Karpas-422 (cell line): ENCODE measurements at regions not wholly inside any gene's neighbourhood (a gene's known extent, or its start where the extent isn't known, plus 50 kb on each side); places are given as distances from the start of the nearest gene placed in this dataset.

Source experiments
- DNase-seq: peaks from one replicate; pipeline ENCODE4 v3.0.0-alpha.2; 2015
- H2AFZ ChIP-seq: fragments of 200-600 bp; sonication (generic); 2 replicates; pipeline ENCODE4 v1.6.1; 2014; ENCODE audit warnings: antibody characterized with exemption, low read length, mixed read lengths
- H3K27ac ChIP-seq: fragments of 200-600 bp; sonication (generic); 2 replicates; pipeline ENCODE4 v1.5.1; 2014; ENCODE audit warnings: mild to moderate bottlenecking, low read length, moderate library complexity
- H3K27me3 ChIP-seq: fragments of 200-600 bp; sonication (generic); 2 replicates; pipeline ENCODE4 v1.6.1; 2014; ENCODE audit warnings: low read length, mixed read lengths
- H3K36me3 ChIP-seq: fragments of 200-600 bp; sonication (generic); 2 replicates; pipeline ENCODE4 v1.6.1; 2014; ENCODE audit warnings: low read length, mixed read lengths; ENCODE audit not compliant: insufficient read depth
- H3K4me1 ChIP-seq: fragments of 200-600 bp; sonication (generic); 2 replicates; pipeline ENCODE4 v1.6.1; 2014; ENCODE audit warnings: mild to moderate bottlenecking, low read length, mixed read lengths
- H3K4me2 ChIP-seq: fragments of 200-600 bp; sonication (generic); 2 replicates; pipeline ENCODE4 v1.6.1; 2014; ENCODE audit warnings: low read length, low read depth, mild to moderate bottlenecking; ENCODE audit not compliant: poor library complexity, severe bottlenecking
- H3K4me3 ChIP-seq: fragments of 200-600 bp; sonication (generic); 2 replicates; pipeline ENCODE4 v1.5.1; 2014; ENCODE audit warnings: mild to moderate bottlenecking, antibody characterized with exemption, low read length, mixed read lengths
- H3K79me2 ChIP-seq: fragments of 200-600 bp; sonication (generic); 2 replicates; pipeline ENCODE4 v1.6.1; 2014; ENCODE audit warnings: mild to moderate bottlenecking, low read length, mixed read lengths
- H3K9ac ChIP-seq: fragments of 200-600 bp; sonication (generic); 2 replicates; pipeline ENCODE4 v1.6.0; 2014; ENCODE audit warnings: low read length
- H3K9me2 ChIP-seq: fragments of 200-600 bp; sonication (generic), shearing (Covaris generic); replicated peaks from 2 replicates; pipeline ENCODE4 v1.6.0; 2014; ENCODE audit warnings: mild to moderate bottlenecking, low read length, moderate library complexity; ENCODE audit not compliant: insufficient read depth
- H3K9me3 ChIP-seq: fragments of 300-700, 200-600 bp; sonication (generic); 2 replicates; pipeline ENCODE4 v1.6.1; 2014; ENCODE audit warnings: low read length, mixed read lengths
- H4K20me1 ChIP-seq: fragments of 200-600 bp; sonication (generic); 2 replicates; pipeline ENCODE4 v1.6.1; 2014; ENCODE audit warnings: mild to moderate bottlenecking, antibody characterized with exemption, low read length, low read depth; ENCODE audit not compliant: insufficient read depth

DNA sequence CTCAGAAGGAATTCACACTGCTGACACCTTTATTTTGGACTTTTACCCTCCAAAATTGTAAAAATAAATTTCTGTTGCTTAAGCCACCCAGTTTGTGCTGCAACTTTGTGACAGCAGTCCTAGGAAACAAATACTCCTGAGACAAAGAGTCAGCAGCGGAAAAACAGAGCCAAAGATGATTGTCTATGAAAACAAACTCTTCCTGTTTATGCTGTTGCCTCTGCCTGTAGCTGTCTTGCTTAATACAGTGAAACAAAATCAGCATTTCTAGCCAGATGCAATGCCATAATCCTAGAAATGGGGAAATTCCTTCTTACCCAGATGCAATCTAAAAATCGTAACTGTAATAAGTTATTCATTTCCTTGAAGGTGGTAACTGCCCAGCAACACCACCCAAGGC is 387.5 kb upstream of the ATP11B start:
- H3K9ac ChIP-seq, result no peak overlapping the region
- H3K9me3 ChIP-seq, result no peaks in the 10 kb centered on the region
- no peak for DNase-seq
- H3K79me2 ChIP-seq, result no peaks in the 10 kb centered on the region
- H3K27ac ChIP-seq, result no peak overlapping the region
- H3K4me1 ChIP-seq, result peaks cover 8% of the 10 kb centered on the region
- H3K9me2 ChIP-seq, result no peaks in the 10 kb centered on the region
- no peak overlapping the region for H3K4me3 ChIP-seq
- H3K27me3 ChIP-seq, result no peaks in the 10 kb centered on the region
- no peaks in the 10 kb centered on the region for H3K36me3 ChIP-seq
- H4K20me1 ChIP-seq, result no peaks in the 10 kb centered on the region
- H3K4me2 ChIP-seq, result no peak overlapping the region
- no peak overlapping the region for H2AFZ ChIP-seq

DNA sequence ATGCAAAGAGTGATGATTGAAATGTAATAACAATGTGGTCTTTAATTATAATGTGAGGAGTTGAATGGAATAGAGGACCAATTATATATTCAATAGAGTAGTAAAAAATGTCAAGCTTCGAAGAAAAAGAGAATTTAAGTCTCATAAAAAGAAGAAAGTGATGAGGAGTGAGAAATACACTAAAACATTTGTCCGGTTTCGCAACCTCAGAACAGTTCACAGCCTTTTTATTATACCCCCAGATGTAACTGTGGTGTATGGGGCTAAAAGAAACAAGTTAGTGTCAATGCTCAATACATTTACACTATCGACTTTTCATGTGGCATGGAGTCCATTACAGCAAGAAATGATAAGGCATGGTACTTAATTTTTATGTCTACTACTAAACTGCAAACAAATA is 386.5 kb upstream of the ATP11B start:
- no peak for DNase-seq
- peaks cover 10% of the 10 kb centered on the region for H3K4me1 ChIP-seq
- H3K27me3 ChIP-seq, result no peaks in the 10 kb centered on the region
- H3K79me2 ChIP-seq, result no peaks in the 10 kb centered on the region
- H2AFZ ChIP-seq, result no peak overlapping the region
- no peaks in the 10 kb centered on the region for H3K9me2 ChIP-seq
- H3K9ac ChIP-seq, result no peak overlapping the region
- H3K36me3 ChIP-seq, result no peaks in the 10 kb centered on the region
- no peaks in the 10 kb centered on the region for H3K9me3 ChIP-seq
- H3K4me3 ChIP-seq, result no peak overlapping the region
- no peak overlapping the region for H3K4me2 ChIP-seq
- no peaks in the 10 kb centered on the region for H4K20me1 ChIP-seq
- no peak overlapping the region for H3K27ac ChIP-seq

DNA sequence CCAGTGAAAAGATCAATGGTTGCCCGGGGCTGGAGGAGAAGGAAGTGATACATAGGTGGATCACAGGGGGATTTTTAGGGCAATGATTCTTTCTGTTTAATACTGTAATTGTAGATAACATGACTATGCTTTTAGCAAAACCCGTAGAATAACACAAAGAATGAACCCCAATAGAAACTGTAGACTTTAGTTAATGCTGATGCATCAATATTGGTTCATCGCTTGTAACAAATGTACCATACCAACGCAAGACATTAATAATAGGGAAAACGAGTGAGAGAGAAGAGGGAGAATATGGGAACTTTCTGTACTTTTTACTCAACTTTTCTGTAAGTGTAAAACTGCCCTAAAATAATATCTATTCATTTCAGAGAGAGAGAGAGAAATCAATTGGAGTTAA is 383.3 kb upstream of the ATP11B start:
- peaks cover 40% of the 10 kb centered on the region for H3K4me1 ChIP-seq
- H3K36me3 ChIP-seq, result no peaks in the 10 kb centered on the region
- H3K9me3 ChIP-seq, result no peaks in the 10 kb centered on the region
- no peak for DNase-seq
- H3K9ac ChIP-seq, result no peak overlapping the region
- no peaks in the 10 kb centered on the region for H3K9me2 ChIP-seq
- no peak overlapping the region for H3K4me3 ChIP-seq
- no peaks in the 10 kb centered on the region for H3K27me3 ChIP-seq
- no peak overlapping the region for H3K27ac ChIP-seq
- H3K4me2 ChIP-seq, result no peak overlapping the region
- no peaks in the 10 kb centered on the region for H3K79me2 ChIP-seq
- H4K20me1 ChIP-seq, result no peaks in the 10 kb centered on the region
- no peak overlapping the region for H2AFZ ChIP-seq

DNA sequence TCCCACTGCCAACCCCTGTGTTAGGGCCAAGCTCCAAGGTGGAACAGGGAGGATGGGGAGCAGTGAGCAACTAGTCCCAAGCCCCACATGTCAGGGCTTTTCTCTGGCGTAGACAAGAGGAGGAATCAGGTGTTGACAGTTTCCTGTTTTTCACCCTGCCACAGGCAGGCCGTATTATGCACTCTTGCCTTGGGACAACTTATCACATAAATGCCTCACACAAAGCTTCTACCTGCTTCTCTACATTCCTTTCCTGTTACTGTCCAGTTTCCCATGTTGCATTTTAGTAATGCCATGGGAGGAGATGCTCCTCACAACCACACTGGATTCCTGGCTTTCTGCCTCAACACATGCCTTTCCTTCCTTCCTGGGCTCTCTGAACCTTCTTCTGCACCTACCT is 381.2 kb upstream of the ATP11B start:
- Histone ChIP-seq H3K79me2 (no peaks in the 10 kb centered on the region), H2AFZ (no peak overlapping the region), H3K4me1 (peaks cover 40% of the 10 kb centered on the region), H3K4me2 (no peak overlapping the region), H3K27me3 (no peaks in the 10 kb centered on the region), H3K27ac (no peak overlapping the region), H3K9me3 (no peaks in the 10 kb centered on the region), H3K9me2 (no peaks in the 10 kb centered on the region), H4K20me1 (no peaks in the 10 kb centered on the region), H3K9ac (no peak overlapping the region), H3K36me3 (no peaks in the 10 kb centered on the region), H3K4me3 (no peak overlapping the region)
- DNase-seq, result no peak

DNA sequence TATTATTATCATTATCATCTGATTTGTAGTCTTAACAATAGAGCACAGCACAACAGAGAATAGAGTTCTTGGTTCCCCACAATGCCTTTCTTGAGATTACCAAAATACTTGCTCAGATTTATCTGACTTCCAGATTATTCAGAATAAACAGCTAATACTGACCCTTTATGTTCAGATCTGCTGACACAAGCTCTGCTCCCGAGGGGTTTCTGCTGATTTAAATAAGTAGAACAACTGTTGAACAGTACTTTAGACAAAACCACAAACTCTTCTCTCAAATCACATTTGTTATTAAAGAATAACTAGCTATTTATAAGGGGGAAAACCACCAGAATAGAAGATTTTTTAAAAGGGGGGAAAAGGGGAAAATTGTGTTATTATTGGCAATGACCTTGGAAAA is 380.2 kb upstream of the ATP11B start:
- H3K4me2 ChIP-seq, result peak overlapping the region; percentile 61
- no peaks in the 10 kb centered on the region for H3K79me2 ChIP-seq
- no peaks in the 10 kb centered on the region for H3K36me3 ChIP-seq
- H2AFZ ChIP-seq, result no peak overlapping the region
- H3K9me3 ChIP-seq, result no peaks in the 10 kb centered on the region
- peak; percentile 53 for DNase-seq
- H3K27me3 ChIP-seq, result no peaks in the 10 kb centered on the region
- H4K20me1 ChIP-seq, result no peaks in the 10 kb centered on the region
- H3K9me2 ChIP-seq, result no peaks in the 10 kb centered on the region
- H3K9ac ChIP-seq, result no peak overlapping the region
- H3K27ac ChIP-seq, result peak overlapping the region; percentile 55
- no peak overlapping the region for H3K4me3 ChIP-seq
- peaks cover 40% of the 10 kb centered on the region for H3K4me1 ChIP-seq

DNA sequence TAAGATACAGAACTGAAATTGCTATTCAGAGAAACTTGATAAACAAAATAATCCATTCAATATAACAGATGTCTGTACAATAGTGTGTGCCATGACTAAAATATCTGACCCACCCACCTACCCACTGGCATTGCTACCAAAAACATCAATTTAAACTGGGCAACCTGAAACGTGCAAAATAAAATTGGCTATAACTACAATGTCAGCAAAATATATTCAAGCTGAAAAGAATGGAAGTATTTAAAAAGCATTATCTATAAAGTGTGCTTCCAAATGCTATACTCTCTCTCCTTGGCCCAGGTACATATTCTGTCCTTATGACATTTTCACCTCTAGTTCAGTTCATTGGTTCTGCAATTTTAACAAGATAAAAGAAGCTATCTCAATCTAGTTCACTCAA is 379.6 kb upstream of the ATP11B start:
- Histone ChIP-seq H3K9me3 (no peaks in the 10 kb centered on the region), H3K4me3 (no peak overlapping the region), H3K9ac (no peak overlapping the region), H4K20me1 (no peaks in the 10 kb centered on the region), H3K9me2 (no peaks in the 10 kb centered on the region), H3K36me3 (no peaks in the 10 kb centered on the region), H2AFZ (0 out of 2 replicates have a peak overlapping the region, but pooled peaks have one; percentile 27), H3K4me2 (peak overlapping the region; percentile 61), H3K27ac (peak overlapping the region; percentile 55), H3K79me2 (no peaks in the 10 kb centered on the region), H3K27me3 (no peaks in the 10 kb centered on the region), H3K4me1 (peaks cover 40% of the 10 kb centered on the region)
- DNase-seq, result no peak

DNA sequence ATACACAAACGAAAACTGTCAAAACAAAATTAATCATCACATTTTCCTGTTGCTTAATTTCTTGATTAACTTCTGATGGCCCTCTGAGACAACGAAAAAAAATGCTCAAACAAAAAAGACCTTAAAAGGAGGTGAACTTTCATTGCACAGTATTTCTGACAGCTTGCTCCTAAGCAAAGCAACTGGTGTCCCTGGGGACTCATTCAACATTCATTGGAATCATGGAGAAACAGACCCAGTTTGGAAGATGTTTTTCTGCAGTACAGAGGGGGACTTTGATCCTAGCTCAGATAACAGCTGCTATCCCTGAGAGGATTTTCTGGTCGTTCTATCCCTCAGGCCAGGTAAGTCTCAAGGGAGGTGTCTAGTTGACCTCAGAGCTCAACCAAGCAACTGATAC is 378.7 kb upstream of the ATP11B start:
- H3K27me3 ChIP-seq, result no peaks in the 10 kb centered on the region
- H3K9ac ChIP-seq, result no peak overlapping the region
- no peaks in the 10 kb centered on the region for H3K9me2 ChIP-seq
- H3K27ac ChIP-seq, result no peak overlapping the region
- H2AFZ ChIP-seq, result no peak overlapping the region
- no peaks in the 10 kb centered on the region for H3K9me3 ChIP-seq
- no peak overlapping the region for H3K4me3 ChIP-seq
- H4K20me1 ChIP-seq, result no peaks in the 10 kb centered on the region
- no peak overlapping the region for H3K4me2 ChIP-seq
- DNase-seq, result no peak
- H3K79me2 ChIP-seq, result no peaks in the 10 kb centered on the region
- H3K4me1 ChIP-seq, result peaks cover 46% of the 10 kb centered on the region
- H3K36me3 ChIP-seq, result no peaks in the 10 kb centered on the region

DNA sequence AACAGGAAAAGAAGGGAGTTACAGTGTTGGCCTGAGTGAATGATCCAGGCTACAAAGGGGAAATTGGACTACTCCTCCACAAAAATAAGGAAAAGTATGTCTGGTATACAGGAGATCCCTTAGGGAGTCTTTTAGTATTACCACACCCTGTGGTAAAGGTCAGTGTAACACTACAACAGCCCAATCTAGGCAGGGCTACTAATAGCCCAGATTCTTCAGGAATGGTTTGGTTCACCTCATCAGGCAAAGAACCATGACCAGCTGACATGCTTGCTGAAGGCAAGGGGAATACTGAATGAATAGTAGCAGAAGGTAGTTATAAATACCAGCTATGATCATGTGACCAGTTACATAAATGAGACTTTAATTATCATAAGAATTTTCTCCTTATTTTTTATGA is 372.6 kb upstream of the ATP11B start:
- Histone ChIP-seq H3K4me1 (peaks cover 19% of the 10 kb centered on the region), H3K4me3 (no peak overlapping the region), H3K4me2 (no peak overlapping the region)

DNA sequence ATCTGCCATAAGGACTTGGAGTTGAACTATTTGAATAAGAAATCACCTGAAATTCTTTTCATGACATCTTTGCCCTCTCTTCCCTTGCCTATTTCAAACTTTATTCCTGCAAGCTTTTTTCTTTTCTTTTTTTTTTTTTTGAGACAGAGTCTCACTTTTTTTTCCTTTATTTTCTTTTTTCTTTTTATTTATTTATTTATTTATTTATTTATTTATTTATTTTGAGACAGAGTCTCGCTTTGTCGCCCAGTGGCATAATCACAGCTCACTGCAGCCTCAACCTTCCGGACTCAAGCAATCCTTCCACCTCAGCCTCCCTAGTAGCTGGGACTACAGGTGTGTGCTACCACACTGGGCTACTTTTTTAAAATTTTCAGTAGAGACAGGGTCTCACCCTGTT is 369.3 kb upstream of the ATP11B start:
- Histone ChIP-seq H2AFZ (no peak overlapping the region), H3K9me3 (no peaks in the 10 kb centered on the region), H3K27me3 (no peaks in the 10 kb centered on the region), H3K79me2 (no peaks in the 10 kb centered on the region), H3K9me2 (no peaks in the 10 kb centered on the region), H3K4me3 (no peak overlapping the region), H3K9ac (no peak overlapping the region), H3K36me3 (no peaks in the 10 kb centered on the region), H4K20me1 (no peaks in the 10 kb centered on the region), H3K27ac (no peak overlapping the region), H3K4me2 (no peak overlapping the region), H3K4me1 (peaks cover 17% of the 10 kb centered on the region)
- DNase-seq, result no peak

More for the DNA sequence above, 372.6 kb upstream of the ATP11B start:
- DNase-seq, result no peak
- Histone ChIP-seq H3K9ac (no peak overlapping the region), H3K79me2 (no peaks in the 10 kb centered on the region), H3K36me3 (no peaks in the 10 kb centered on the region), H2AFZ (no peak overlapping the region), H4K20me1 (no peaks in the 10 kb centered on the region), H3K27ac (no peak overlapping the region), H3K9me2 (no peaks in the 10 kb centered on the region), H3K9me3 (no peaks in the 10 kb centered on the region), H3K27me3 (no peaks in the 10 kb centered on the region)
